ENCODE measurements at regions not wholly inside any gene's neighbourhood (a gene's known extent, or its start where the extent isn't known, plus 50 kb on each side); places are given as distances from the start of the nearest gene placed in this dataset.
A peak's percentile ranks its signal among the peaks of the same experiment; 100 is the strongest.

GRCh38 chr13:53254500-53254899 is 225.9 kb downstream of the OLFM4 start:
- no peak overlapping the region for H3K4me3 Mint-ChIP-seq (ENCODE audit: low read depth)
- peaks cover 5% of the 10 kb centered on the region for H3K4me1 Mint-ChIP-seq (ENCODE audit: low read depth)
- peaks cover 3% of the 10 kb centered on the region for H3K27me3 Mint-ChIP-seq
- no peak for TF ChIP-seq CTCF (IDR thresholded peaks at IDR 0.05; ENCODE audit: unreplicated experiment)
- peak; percentile 20 for DNase-seq (ENCODE audit: low spot score, unreplicated experiment)
- H3K27ac Mint-ChIP-seq: no peak overlapping the region
- H3K36me3 Mint-ChIP-seq (ENCODE audit: insufficient read depth): no peaks in the 10 kb centered on the region
- H3K9me3 Mint-ChIP-seq (ENCODE audit: low read depth): no peaks in the 10 kb centered on the region

GRCh38 chr13:53255795-53256194 is 227.2 kb downstream of the OLFM4 start:
- Mint-ChIP-seq H3K27me3 (peaks cover 8% of the 10 kb centered on the region), H3K27ac (no peak overlapping the region), H3K4me1 (ENCODE audit: low read depth) (peaks cover 5% of the 10 kb centered on the region), H3K9me3 (ENCODE audit: low read depth) (no peaks in the 10 kb centered on the region), H3K4me3 (ENCODE audit: low read depth) (no peak overlapping the region), H3K36me3 (ENCODE audit: insufficient read depth) (no peaks in the 10 kb centered on the region)
- no peak for DNase-seq (ENCODE audit: low spot score, unreplicated experiment)
- TF ChIP-seq CTCF (IDR thresholded peaks at IDR 0.05; ENCODE audit: unreplicated experiment): no peak

GRCh38 chr13:53260594-53260993 is 232.0 kb downstream of the OLFM4 start:
- no peaks in the 10 kb centered on the region for H3K9me3 Mint-ChIP-seq (ENCODE audit: low read depth)
- no peak overlapping the region for H3K4me3 Mint-ChIP-seq (ENCODE audit: low read depth)
- H3K36me3 Mint-ChIP-seq (ENCODE audit: insufficient read depth): no peaks in the 10 kb centered on the region
- no peak for DNase-seq (ENCODE audit: low spot score, unreplicated experiment)
- no peak overlapping the region for H3K27ac Mint-ChIP-seq
- H3K4me1 Mint-ChIP-seq (ENCODE audit: low read depth): no peaks in the 10 kb centered on the region
- peaks cover 8% of the 10 kb centered on the region for H3K27me3 Mint-ChIP-seq
- TF ChIP-seq CTCF (IDR thresholded peaks at IDR 0.05; ENCODE audit: unreplicated experiment): no peak

GRCh38 chr13:53264751-53265385 is 236.3 kb downstream of the OLFM4 start:
- H3K27me3 Mint-ChIP-seq: peaks cover 9% of the 10 kb centered on the region

GRCh38 chr13:53266757-53267156 is 238.1 kb downstream of the OLFM4 start:
- Mint-ChIP-seq H3K36me3 (ENCODE audit: insufficient read depth) (no peaks in the 10 kb centered on the region), H3K27me3 (peaks cover 4% of the 10 kb centered on the region), H3K9me3 (ENCODE audit: low read depth) (peaks cover 3% of the 10 kb centered on the region), H3K27ac (no peak overlapping the region), H3K4me3 (ENCODE audit: low read depth) (no peak overlapping the region), H3K4me1 (ENCODE audit: low read depth) (no peaks in the 10 kb centered on the region)
- TF ChIP-seq CTCF (IDR thresholded peaks at IDR 0.05; ENCODE audit: unreplicated experiment): no peak
- DNase-seq (ENCODE audit: low spot score, unreplicated experiment): no peak

More at GRCh38 chr13:53264751-53265385, 236.3 kb downstream of the OLFM4 start:
- no peak for DNase-seq (ENCODE audit: low spot score, unreplicated experiment)
- Mint-ChIP-seq H3K27ac (no peak overlapping the region), H3K4me3 (ENCODE audit: low read depth) (no peak overlapping the region), H3K9me3 (ENCODE audit: low read depth) (peaks cover 3% of the 10 kb centered on the region), H3K4me1 (ENCODE audit: low read depth) (no peaks in the 10 kb centered on the region), H3K36me3 (ENCODE audit: insufficient read depth) (no peaks in the 10 kb centered on the region)
- no peak for TF ChIP-seq CTCF (IDR thresholded peaks at IDR 0.05; ENCODE audit: unreplicated experiment)
